OCI-LY3 (cell line): ENCODE measurements at regions not wholly inside any gene's neighbourhood (a gene's known extent, or its start where the extent isn't known, plus 50 kb on each side); places are given as distances from the start of the nearest gene placed in this dataset.

ENCODE experiments used
- EZH2phosphoT487 ChIP-seq: fragments of 200-600 bp; shearing (Covaris generic); IDR thresholded peaks from 2 replicates; pipeline ENCODE4 v1.6.1; 2018; ENCODE audit warnings: antibody characterized with exemption, mixed run types, low read depth
- TF ChIP-seq, protein P1 (sequence below): fragments of 200-600, 300-600 bp; sonication (generic); IDR thresholded peaks from 2 replicates; pipeline ENCODE4 v1.5.1; 2014; ENCODE audit warnings: antibody characterized with exemption, low read length, low read depth

DNA sequence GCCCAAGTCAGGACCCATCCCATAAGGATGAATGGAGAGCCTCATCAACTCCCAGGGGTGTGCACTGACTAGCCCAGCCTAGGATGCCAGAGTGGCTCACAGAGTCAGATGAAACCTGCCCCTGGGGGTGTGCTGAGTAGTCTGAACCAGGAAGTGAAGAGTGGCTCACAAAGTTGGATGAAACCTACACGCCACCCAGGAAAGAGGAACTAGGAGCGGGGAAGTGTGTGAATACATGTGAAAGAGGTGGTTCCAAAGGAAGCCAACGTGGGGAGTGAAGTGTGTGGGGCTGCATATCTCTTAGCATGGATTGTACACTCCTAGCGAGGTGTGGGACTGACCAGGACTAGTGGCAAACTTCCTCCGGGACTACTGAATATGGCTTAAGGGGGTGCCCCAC, 902.1 kb upstream of the NDST4 start:
- TF ChIP-seq, protein P1, sequence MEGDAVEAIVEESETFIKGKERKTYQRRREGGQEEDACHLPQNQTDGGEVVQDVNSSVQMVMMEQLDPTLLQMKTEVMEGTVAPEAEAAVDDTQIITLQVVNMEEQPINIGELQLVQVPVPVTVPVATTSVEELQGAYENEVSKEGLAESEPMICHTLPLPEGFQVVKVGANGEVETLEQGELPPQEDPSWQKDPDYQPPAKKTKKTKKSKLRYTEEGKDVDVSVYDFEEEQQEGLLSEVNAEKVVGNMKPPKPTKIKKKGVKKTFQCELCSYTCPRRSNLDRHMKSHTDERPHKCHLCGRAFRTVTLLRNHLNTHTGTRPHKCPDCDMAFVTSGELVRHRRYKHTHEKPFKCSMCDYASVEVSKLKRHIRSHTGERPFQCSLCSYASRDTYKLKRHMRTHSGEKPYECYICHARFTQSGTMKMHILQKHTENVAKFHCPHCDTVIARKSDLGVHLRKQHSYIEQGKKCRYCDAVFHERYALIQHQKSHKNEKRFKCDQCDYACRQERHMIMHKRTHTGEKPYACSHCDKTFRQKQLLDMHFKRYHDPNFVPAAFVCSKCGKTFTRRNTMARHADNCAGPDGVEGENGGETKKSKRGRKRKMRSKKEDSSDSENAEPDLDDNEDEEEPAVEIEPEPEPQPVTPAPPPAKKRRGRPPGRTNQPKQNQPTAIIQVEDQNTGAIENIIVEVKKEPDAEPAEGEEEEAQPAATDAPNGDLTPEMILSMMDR = no peak
- TF ChIP-seq EZH2phosphoT487 = no peak
